ENCODE measurements at regions not wholly inside any gene's neighbourhood (a gene's known extent, or its start where the extent isn't known, plus 50 kb on each side); places are given as distances from the start of the nearest gene placed in this dataset.

DNA sequence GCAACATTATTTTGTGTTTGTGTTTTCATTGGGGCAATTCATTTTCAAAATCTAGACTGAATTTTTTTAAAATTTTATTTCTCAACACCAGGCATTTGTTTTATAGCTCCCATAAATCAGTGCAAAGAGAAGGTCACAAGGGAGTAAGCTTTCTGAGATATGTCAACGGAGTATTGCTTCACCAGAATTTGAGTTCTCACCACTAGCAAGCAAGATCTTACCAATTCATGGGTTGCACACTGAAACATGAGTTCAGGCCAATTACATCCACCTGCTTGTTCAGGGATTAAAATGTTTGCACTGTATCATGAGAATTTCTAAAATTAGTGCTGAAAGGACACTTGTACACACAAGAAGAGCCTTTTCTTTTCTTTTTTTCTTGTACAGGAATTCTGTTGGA is 121.9 kb downstream of the CAND1 start:
- no peak overlapping the region for H3K27ac Mint-ChIP-seq
- no peaks in the 10 kb centered on the region for H3K27me3 ChIP-seq (ENCODE audit: insufficient read depth, low read length)
- H3K9me3 Mint-ChIP-seq, result peaks cover 0 to 3% (median 0%) of the 10 kb centered on the region in 8 donors
- ChIA-PET CTCF (ENCODE audit: partially characterized antibody) (no interaction called here), POLR2A (ENCODE audit: partially characterized antibody) (no interaction called here)
- peaks cover 0 to 2% (median 0%) of the 10 kb centered on the region in 4 donors for H3K4me1 Mint-ChIP-seq
- H3K36me3 Mint-ChIP-seq, result no peaks in the 10 kb centered on the region
- peaks cover 0 to 1% of the 10 kb centered on the region in 2 donors for H3K27me3 Mint-ChIP-seq
- H3K4me1 ChIP-seq (ENCODE audit: insufficient read depth, low read length), result no peaks in the 10 kb centered on the region
- no peaks in the 10 kb centered on the region for H3K36me3 ChIP-seq (ENCODE audit: insufficient read depth, low read length)
- H3K27ac ChIP-seq (ENCODE audit: low read depth, low read length), result no peak overlapping the region
- H3K9me3 ChIP-seq (ENCODE audit: control insufficient read depth in 1 of 2, low read length in 2 of 2), result no peaks in the 10 kb centered on the region
- no peak overlapping the region for H3K4me3 Mint-ChIP-seq
- intact Hi-C loops (cut with micrococcal nuclease), result no loop called here
- H3K4me3 ChIP-seq (ENCODE audit: low read length in 2 of 2), result no peak overlapping the region
- DNase-seq, result no peak

DNA sequence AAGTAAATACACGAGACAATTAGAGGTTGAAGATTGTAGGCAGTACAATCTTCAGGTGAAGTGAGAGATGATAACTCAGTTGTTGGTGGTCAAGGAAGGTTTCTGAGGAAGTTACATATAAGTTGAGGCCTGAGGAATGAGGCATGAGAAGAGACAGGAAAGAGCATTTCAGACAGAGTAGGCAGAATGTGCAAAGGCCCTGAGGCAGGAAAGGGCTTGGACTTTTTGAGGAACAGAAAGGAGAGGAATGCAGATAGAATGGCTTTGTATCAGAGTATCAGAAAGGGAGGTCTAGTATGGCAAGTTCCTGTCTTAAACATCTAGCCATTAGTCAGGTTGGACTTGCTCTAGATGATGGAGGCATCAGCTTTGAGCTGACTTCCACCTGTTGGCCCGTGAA is 122.5 kb downstream of the CAND1 start:
- Mint-ChIP-seq H3K27ac (no peak overlapping the region), H3K4me3 (no peak overlapping the region), H3K27me3 (peaks cover 0 to 1% of the 10 kb centered on the region in 2 donors), H3K9me3 (peaks cover 0 to 3% (median 0%) of the 10 kb centered on the region in 8 donors), H3K36me3 (no peaks in the 10 kb centered on the region), H3K4me1 (peaks cover 0 to 2% (median 0%) of the 10 kb centered on the region in 4 donors)
- Histone ChIP-seq H3K4me3 (ENCODE audit: low read length in 2 of 2) (no peak overlapping the region), H3K36me3 (ENCODE audit: insufficient read depth, low read length) (no peaks in the 10 kb centered on the region), H3K27me3 (ENCODE audit: insufficient read depth, low read length) (no peaks in the 10 kb centered on the region), H3K9me3 (ENCODE audit: control insufficient read depth in 1 of 2, low read length in 2 of 2) (no peaks in the 10 kb centered on the region), H3K27ac (ENCODE audit: low read depth, low read length) (no peak overlapping the region), H3K4me1 (ENCODE audit: insufficient read depth, low read length) (no peaks in the 10 kb centered on the region)
- ChIA-PET POLR2A (ENCODE audit: partially characterized antibody) (no interaction called here), CTCF (ENCODE audit: partially characterized antibody) (interaction anchor here (0.7 kb wide), 1 partner anchor 10 kb away, joined by 3 read pairs; no protein-coding TSS in a partner anchor)
- intact Hi-C loops (cut with micrococcal nuclease), result no loop called here
- no peak for DNase-seq

DNA sequence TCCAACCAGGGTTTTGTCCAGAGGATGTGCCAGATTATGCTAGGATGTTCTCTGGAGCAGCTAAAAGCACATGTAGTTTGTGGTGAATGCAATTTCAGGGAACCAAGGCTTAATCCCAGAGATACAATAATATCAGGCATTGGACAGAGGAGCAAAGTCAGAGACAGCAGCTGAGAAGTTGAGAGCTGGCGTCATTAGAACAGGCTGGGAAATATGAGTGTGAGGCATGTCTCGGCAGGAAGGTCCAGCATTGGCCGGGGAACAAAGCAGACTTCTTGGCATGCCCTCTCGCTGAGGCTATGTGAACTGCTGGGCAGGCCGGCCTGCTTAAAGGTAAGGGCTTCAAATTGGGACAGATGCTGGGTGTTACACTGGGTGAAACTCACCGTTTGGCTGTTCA is 125.4 kb downstream of the CAND1 start:
- no peaks in the 10 kb centered on the region for H3K27me3 ChIP-seq (ENCODE audit: insufficient read depth, low read length)
- no peaks in the 10 kb centered on the region for H3K36me3 Mint-ChIP-seq
- peaks cover 0 to 3% (median 0%) of the 10 kb centered on the region in 8 donors for H3K9me3 Mint-ChIP-seq
- no peaks in the 10 kb centered on the region for H3K4me1 ChIP-seq (ENCODE audit: insufficient read depth, low read length)
- no peak overlapping the region for H3K4me3 Mint-ChIP-seq
- ChIA-PET CTCF (ENCODE audit: partially characterized antibody) (no interaction called here), POLR2A (ENCODE audit: partially characterized antibody) (no interaction called here)
- no peaks in the 10 kb centered on the region for H3K9me3 ChIP-seq (ENCODE audit: control insufficient read depth in 1 of 2, low read length in 2 of 2)
- H3K27me3 Mint-ChIP-seq, result peaks cover 3% of the 10 kb centered on the region in 2 donors
- H3K4me3 ChIP-seq (ENCODE audit: low read length in 2 of 2), result no peak overlapping the region
- intact Hi-C loops (cut with micrococcal nuclease), result no loop called here
- H3K27ac Mint-ChIP-seq, result no peak overlapping the region
- no peak for DNase-seq
- no peaks in the 10 kb centered on the region for H3K36me3 ChIP-seq (ENCODE audit: insufficient read depth, low read length)
- H3K27ac ChIP-seq (ENCODE audit: low read depth, low read length), result no peak overlapping the region
- peaks cover 0 to 2% (median 0%) of the 10 kb centered on the region in 4 donors for H3K4me1 Mint-ChIP-seq

DNA sequence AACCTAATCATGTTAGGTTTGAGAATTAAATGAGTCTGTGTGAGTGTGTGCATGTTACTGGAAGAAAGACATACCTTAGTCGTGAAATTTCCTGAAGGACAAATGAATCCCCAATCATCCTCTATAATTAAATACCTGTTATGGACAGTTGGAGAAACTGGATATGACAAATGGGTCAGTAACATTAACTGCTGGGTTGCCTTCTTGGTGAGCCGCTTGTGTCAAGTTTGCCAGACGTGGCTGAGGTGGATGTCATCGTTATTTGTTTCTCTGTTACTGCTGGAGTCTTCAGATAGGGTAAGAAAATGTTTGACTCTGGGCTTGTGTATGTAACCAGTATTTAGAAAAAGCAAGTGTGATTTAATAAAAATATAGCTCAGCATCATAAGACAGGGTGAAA is 131.6 kb downstream of the CAND1 start:
- no peaks in the 10 kb centered on the region for H3K4me1 Mint-ChIP-seq
- no peak overlapping the region for H3K4me3 ChIP-seq (ENCODE audit: low read length in 2 of 2)
- CTCF ChIA-PET (ENCODE audit: partially characterized antibody), result interaction anchor here (1.0 to 1.1 kb wide), 2 partner anchors 9 to 542 kb away, joined by 3 read pairs; no protein-coding TSS in a partner anchor
- no peak overlapping the region for H3K27ac ChIP-seq (ENCODE audit: low read depth, low read length)
- H3K4me3 Mint-ChIP-seq, result no peak overlapping the region
- peaks cover 5 to 8% of the 10 kb centered on the region in 2 donors for H3K27me3 Mint-ChIP-seq
- POLR2A ChIA-PET (ENCODE audit: partially characterized antibody), result no interaction called here
- H3K4me1 ChIP-seq (ENCODE audit: insufficient read depth, low read length), result no peaks in the 10 kb centered on the region
- no peaks in the 10 kb centered on the region for H3K27me3 ChIP-seq (ENCODE audit: insufficient read depth, low read length)
- no peaks in the 10 kb centered on the region for H3K36me3 ChIP-seq (ENCODE audit: insufficient read depth, low read length)
- intact Hi-C loops (cut with micrococcal nuclease), result no loop called here
- H3K9me3 Mint-ChIP-seq, result peaks cover 0 to 10% (median 8%) of the 10 kb centered on the region in 8 donors
- no peaks in the 10 kb centered on the region for H3K9me3 ChIP-seq (ENCODE audit: control insufficient read depth in 1 of 2, low read length in 2 of 2)
- H3K27ac Mint-ChIP-seq, result no peak overlapping the region
- H3K36me3 Mint-ChIP-seq, result no peaks in the 10 kb centered on the region
- no peak for DNase-seq

DNA sequence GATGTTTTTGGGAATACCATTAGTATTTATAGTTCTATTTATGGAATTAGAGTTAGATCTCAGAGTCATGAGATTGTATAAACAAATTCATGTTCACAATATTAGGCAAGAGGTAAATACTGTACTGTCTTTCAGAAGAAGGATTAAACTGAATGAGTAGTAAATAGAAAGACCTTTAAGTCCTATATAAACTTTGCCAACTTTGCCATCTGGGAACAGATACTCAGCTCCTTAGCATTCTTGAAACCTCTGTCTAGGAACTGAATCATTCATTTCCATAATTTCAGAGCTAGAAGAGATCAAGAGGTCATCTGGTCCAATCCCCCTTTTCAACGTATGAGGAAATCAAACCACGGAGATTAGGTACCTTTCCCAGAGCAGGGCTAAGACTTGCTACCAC is 141.1 kb downstream of the CAND1 start:
- ChIA-PET POLR2A (ENCODE audit: partially characterized antibody) (no interaction called here), CTCF (ENCODE audit: partially characterized antibody) (no interaction called here)
- Histone ChIP-seq H3K27me3 (ENCODE audit: insufficient read depth, low read length) (no peaks in the 10 kb centered on the region), H3K4me3 (ENCODE audit: low read length in 2 of 2) (no peak overlapping the region), H3K36me3 (ENCODE audit: insufficient read depth, low read length) (no peaks in the 10 kb centered on the region), H3K27ac (ENCODE audit: low read depth, low read length) (no peak overlapping the region), H3K4me1 (ENCODE audit: insufficient read depth, low read length) (no peaks in the 10 kb centered on the region), H3K9me3 (ENCODE audit: control insufficient read depth in 1 of 2, low read length in 2 of 2) (no peaks in the 10 kb centered on the region)
- Mint-ChIP-seq H3K4me3 (no peak overlapping the region), H3K27me3 (peaks cover 2 to 5% of the 10 kb centered on the region in 2 donors), H3K27ac (no peak overlapping the region), H3K36me3 (peaks cover 0 to 8% of the 10 kb centered on the region in 2 donors), H3K4me1 (peaks cover 0 to 1% (median 0%) of the 10 kb centered on the region in 4 donors), H3K9me3 (peaks cover 0 to 27% (median 16%) of the 10 kb centered on the region in 8 donors)
- DNase-seq, result no peak
- intact Hi-C loops (cut with micrococcal nuclease), result no loop called here

DNA sequence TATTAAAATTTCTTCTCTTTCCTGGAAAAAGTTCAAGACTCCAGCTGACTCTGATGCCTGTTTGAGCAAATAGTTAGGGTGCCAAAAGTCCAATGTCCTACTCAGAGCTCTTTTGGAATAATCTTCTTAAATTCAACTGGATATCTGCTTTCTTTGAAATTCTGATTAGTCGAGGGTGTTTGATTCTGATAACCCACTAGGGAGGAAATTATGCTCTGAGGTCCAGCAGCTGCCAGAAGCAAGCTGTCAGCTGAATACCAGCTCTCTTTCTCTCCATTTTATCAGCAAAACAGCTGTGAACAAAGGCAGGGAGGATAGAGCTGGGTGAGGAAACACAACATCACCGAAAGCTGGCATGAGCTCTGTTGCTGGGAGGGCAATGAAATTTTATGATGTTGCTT is 141.5 kb downstream of the CAND1 start:
- peaks cover 1 to 2% of the 10 kb centered on the region in 2 donors for H3K27me3 Mint-ChIP-seq
- no peak for DNase-seq
- peaks cover 0 to 23% (median 12%) of the 10 kb centered on the region in 8 donors for H3K9me3 Mint-ChIP-seq
- Histone ChIP-seq H3K4me3 (ENCODE audit: low read length in 2 of 2) (no peak overlapping the region), H3K27ac (ENCODE audit: low read depth, low read length) (no peak overlapping the region), H3K9me3 (ENCODE audit: control insufficient read depth in 1 of 2, low read length in 2 of 2) (no peaks in the 10 kb centered on the region), H3K27me3 (ENCODE audit: insufficient read depth, low read length) (no peaks in the 10 kb centered on the region), H3K4me1 (ENCODE audit: insufficient read depth, low read length) (no peaks in the 10 kb centered on the region), H3K36me3 (ENCODE audit: insufficient read depth, low read length) (no peaks in the 10 kb centered on the region)
- H3K36me3 Mint-ChIP-seq, result peaks cover 0 to 8% of the 10 kb centered on the region in 2 donors
- intact Hi-C loops (cut with micrococcal nuclease), result no loop called here
- H3K4me1 Mint-ChIP-seq, result peaks cover 0 to 1% (median 0%) of the 10 kb centered on the region in 4 donors
- H3K4me3 Mint-ChIP-seq, result no peak overlapping the region
- CTCF ChIA-PET (ENCODE audit: partially characterized antibody), result no interaction called here
- POLR2A ChIA-PET (ENCODE audit: partially characterized antibody), result no interaction called here
- H3K27ac Mint-ChIP-seq, result no peak overlapping the region

DNA sequence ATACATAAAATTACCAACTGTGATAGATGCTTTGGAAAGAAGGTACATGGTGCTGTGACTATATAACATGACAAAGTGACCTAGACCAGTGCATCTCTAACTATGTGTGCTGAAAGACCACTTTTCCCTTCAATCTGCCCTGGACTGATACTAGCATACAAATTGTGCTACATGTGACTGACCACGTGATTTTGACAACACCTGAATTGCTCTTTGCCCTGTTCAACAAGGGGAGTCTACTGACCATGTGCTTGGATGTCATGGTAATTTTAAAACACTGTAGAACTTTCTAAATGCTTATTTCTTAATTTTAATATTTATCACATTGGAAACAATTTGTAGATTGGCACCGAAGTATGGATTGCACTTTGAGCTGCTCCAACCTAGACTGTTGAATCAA is 142.4 kb downstream of the CAND1 start:
- ChIA-PET POLR2A (ENCODE audit: partially characterized antibody) (no interaction called here), CTCF (ENCODE audit: partially characterized antibody) (no interaction called here)
- Mint-ChIP-seq H3K4me3 (no peak overlapping the region), H3K27ac (no peak overlapping the region), H3K9me3 (peaks cover 0 to 15% (median 5%) of the 10 kb centered on the region in 8 donors), H3K36me3 (peaks cover 0 to 3% of the 10 kb centered on the region in 2 donors), H3K4me1 (peaks cover 0 to 1% (median 0%) of the 10 kb centered on the region in 4 donors), H3K27me3 (peaks cover 1 to 2% of the 10 kb centered on the region in 2 donors)
- Histone ChIP-seq H3K27me3 (ENCODE audit: insufficient read depth, low read length) (no peaks in the 10 kb centered on the region), H3K4me1 (ENCODE audit: insufficient read depth, low read length) (no peaks in the 10 kb centered on the region), H3K4me3 (ENCODE audit: low read length in 2 of 2) (no peak overlapping the region), H3K9me3 (ENCODE audit: control insufficient read depth in 1 of 2, low read length in 2 of 2) (no peaks in the 10 kb centered on the region), H3K36me3 (ENCODE audit: insufficient read depth, low read length) (no peaks in the 10 kb centered on the region), H3K27ac (ENCODE audit: low read depth, low read length) (no peak overlapping the region)
- no peak for DNase-seq
- intact Hi-C loops (cut with micrococcal nuclease), result no loop called here

DNA sequence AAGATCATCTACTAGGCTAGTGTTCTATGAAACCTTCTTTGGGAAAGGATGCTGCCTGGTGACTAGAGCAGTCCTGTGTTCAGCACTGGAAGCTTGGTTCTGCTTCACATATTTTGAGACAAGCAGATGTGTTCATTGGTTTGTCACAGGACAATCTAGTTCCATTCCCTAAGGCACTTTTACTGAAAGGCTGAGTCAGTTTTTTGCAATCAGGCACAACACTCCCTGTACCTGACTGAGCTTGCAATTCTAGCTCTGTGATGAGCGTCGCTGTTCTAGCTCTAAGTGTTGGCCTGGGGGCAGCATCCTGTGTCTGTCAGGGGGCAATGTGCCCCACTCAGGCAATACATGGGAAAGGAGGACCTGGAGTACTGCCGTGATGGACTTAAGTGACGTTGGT is 144.4 kb downstream of the CAND1 start:
- intact Hi-C loops (cut with micrococcal nuclease), result no loop called here
- H3K36me3 Mint-ChIP-seq, result peaks cover 0 to 3% of the 10 kb centered on the region in 2 donors
- peaks cover 1 to 2% of the 10 kb centered on the region in 2 donors for H3K27me3 Mint-ChIP-seq

More for the DNA sequence above, 144.4 kb downstream of the CAND1 start:
- peaks cover 0 to 10% (median 5%) of the 10 kb centered on the region in 8 donors for H3K9me3 Mint-ChIP-seq
- ChIA-PET POLR2A (ENCODE audit: partially characterized antibody) (no interaction called here), CTCF (ENCODE audit: partially characterized antibody) (interaction anchor here (0.7 kb wide), 1 partner anchor 627 kb away, joined by 3 read pairs; no protein-coding TSS in a partner anchor)
- H3K27me3 ChIP-seq (ENCODE audit: insufficient read depth, low read length), result no peaks in the 10 kb centered on the region
- no peak overlapping the region for H3K27ac ChIP-seq (ENCODE audit: low read depth, low read length)
- no peak for DNase-seq
- no peak overlapping the region for H3K27ac Mint-ChIP-seq
- H3K4me1 ChIP-seq (ENCODE audit: insufficient read depth, low read length), result no peaks in the 10 kb centered on the region
- no peaks in the 10 kb centered on the region for H3K9me3 ChIP-seq (ENCODE audit: control insufficient read depth in 1 of 2, low read length in 2 of 2)
- no peaks in the 10 kb centered on the region for H3K36me3 ChIP-seq (ENCODE audit: insufficient read depth, low read length)
- H3K4me3 ChIP-seq (ENCODE audit: low read length in 2 of 2), result no peak overlapping the region
- no peak overlapping the region for H3K4me3 Mint-ChIP-seq
- H3K4me1 Mint-ChIP-seq, result peaks cover 0 to 1% (median 0%) of the 10 kb centered on the region in 4 donors
